ENCODE measurements at regions not wholly inside any gene's neighbourhood (a gene's known extent, or its start where the extent isn't known, plus 50 kb on each side); places are given as distances from the start of the nearest gene placed in this dataset.

GRCh38 chr2:118244686-118245085 is 156.4 kb downstream of the INSIG2 start:
- no peak for DNase-seq (ENCODE audit: low spot score)
- no peak for TF ChIP-seq CTCF (IDR thresholded peaks at IDR 0.05; ENCODE audit: extremely low read depth, insufficient read depth, missing control alignments)
- in situ Hi-C loops (cut with MboI; ENCODE audit: low pct_unique_long_range_greater_than_20kb, low sequenced_read_pairs, unreplicated experiment) = no loop called here

GRCh38 chr2:118243031-118243430 is 154.8 kb downstream of the INSIG2 start:
- in situ Hi-C loops (cut with MboI; ENCODE audit: low pct_unique_long_range_greater_than_20kb, low sequenced_read_pairs, unreplicated experiment) = no loop called here
- DNase-seq (ENCODE audit: low spot score) = no peak
- TF ChIP-seq CTCF (IDR thresholded peaks at IDR 0.05; ENCODE audit: extremely low read depth, insufficient read depth, missing control alignments) = no peak

DNA sequence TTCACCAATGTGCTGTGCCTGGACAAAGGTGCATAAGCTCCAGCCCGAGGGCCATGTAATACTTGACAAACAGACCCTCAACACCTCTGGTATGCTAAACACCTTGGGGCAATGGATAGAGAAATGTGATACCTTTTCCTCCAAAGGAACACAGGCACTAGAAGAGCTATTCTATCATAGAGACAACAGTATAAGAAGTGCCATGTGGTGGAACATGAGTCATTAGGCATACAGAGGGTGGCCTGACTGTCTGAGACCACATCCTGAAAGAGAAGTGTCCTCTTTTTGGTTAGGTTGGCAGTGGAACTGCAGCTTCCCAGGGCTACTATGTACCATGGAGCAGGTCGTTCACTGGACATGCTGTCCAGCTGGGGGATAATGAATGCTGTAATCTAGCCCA is 153.9 kb downstream of the INSIG2 start:
- no peak for TF ChIP-seq CTCF (IDR thresholded peaks at IDR 0.05; ENCODE audit: extremely low read depth, insufficient read depth, missing control alignments)
- DNase-seq (ENCODE audit: low spot score) = no peak
- in situ Hi-C loops (cut with MboI; ENCODE audit: low pct_unique_long_range_greater_than_20kb, low sequenced_read_pairs, unreplicated experiment) = no loop called here

- no peak for TF ChIP-seq CTCF (IDR thresholded peaks at IDR 0.05; ENCODE audit: extremely low read depth, insufficient read depth, missing control alignments)
- in situ Hi-C loops (cut with MboI; ENCODE audit: low pct_unique_long_range_greater_than_20kb, low sequenced_read_pairs, unreplicated experiment) = no loop called here
Measured at GRCh38 chr2:118241128-118241527, 152.9 kb downstream of the INSIG2 start.

DNA sequence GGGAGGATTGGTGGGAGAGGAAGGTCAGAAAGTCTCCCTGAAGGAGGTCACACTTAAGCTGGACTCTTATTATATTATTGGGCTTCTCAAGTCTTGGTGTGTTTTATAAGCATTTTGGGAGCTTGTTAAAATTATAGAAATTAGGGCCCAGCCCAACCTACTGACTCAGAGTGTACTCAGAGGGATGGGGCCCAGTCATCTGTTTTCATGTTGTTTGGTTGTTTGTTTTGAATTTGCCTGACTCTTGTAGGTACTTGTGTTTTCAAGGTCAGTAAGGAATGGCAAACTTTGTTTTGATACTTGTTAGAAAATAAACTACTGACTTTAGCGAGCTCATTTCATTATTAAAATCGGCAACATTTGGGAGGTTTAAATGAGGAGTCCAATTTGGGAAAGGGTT is 152.0 kb downstream of the INSIG2 start:
- TF ChIP-seq CTCF (IDR thresholded peaks at IDR 0.05; ENCODE audit: extremely low read depth, insufficient read depth, missing control alignments) = no peak
- DNase-seq (ENCODE audit: low spot score) = no peak
- in situ Hi-C loops (cut with MboI; ENCODE audit: low pct_unique_long_range_greater_than_20kb, low sequenced_read_pairs, unreplicated experiment) = no loop called here

More at GRCh38 chr2:118241128-118241527, 152.9 kb downstream of the INSIG2 start:
- no peak for DNase-seq (ENCODE audit: low spot score)

DNA sequence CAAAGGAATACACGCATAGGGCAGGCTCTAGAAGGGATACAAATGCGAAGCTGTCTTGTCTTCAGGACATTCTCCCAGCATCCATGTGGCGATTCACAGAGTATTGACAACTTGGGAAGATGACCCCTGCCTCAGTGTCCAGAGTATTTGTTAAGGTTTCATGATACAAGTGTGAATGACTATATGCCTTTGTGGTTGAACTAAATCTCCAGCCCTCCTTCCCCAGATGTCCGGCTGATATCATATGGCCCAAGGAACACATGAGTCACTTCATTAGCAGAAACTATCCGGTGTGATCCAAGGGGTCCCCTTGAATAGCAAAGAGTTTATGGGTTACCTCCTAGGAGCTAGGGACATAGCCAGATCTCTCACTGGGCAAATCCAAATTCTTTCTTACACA is 151.0 kb downstream of the INSIG2 start:
- DNase-seq (ENCODE audit: low spot score) = no peak
- in situ Hi-C loops (cut with MboI; ENCODE audit: low pct_unique_long_range_greater_than_20kb, low sequenced_read_pairs, unreplicated experiment) = no loop called here
- no peak for TF ChIP-seq CTCF (IDR thresholded peaks at IDR 0.05; ENCODE audit: extremely low read depth, insufficient read depth, missing control alignments)

DNA sequence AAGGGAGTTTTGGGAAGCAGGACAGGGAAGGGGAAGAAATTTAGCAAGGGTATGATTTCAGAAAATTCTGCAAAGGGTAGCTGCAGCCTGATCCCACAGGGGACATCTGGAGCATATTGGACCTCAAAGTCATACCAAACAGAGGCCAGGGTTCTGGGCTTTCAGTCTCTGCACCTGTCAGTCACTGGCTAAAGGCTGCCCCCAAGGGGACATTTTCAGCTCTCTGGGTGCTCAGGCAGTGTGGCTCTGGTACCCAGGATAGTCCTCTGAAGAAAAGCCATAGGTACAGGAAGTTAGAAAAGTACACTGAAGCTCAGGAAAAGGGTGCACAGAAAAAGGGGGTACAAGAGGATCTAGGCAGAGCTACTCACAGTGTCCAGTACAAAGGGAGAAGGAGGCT is 149.2 kb downstream of the INSIG2 start:
- in situ Hi-C loops (cut with MboI; ENCODE audit: low pct_unique_long_range_greater_than_20kb, low sequenced_read_pairs, unreplicated experiment) = no loop called here
- no peak for TF ChIP-seq CTCF (IDR thresholded peaks at IDR 0.05; ENCODE audit: extremely low read depth, insufficient read depth, missing control alignments)
- no peak for DNase-seq (ENCODE audit: low spot score)

Data from GM13977 (cell line).